ENCODE measurements at regions not wholly inside any gene's neighbourhood (a gene's known extent, or its start where the extent isn't known, plus 50 kb on each side); places are given as distances from the start of the nearest gene placed in this dataset.

- no peak for TF ChIP-seq ZNF318 (IDR thresholded peaks at IDR 0.05; ENCODE audit: borderline replicate concordance in 1 of 2, low read depth in 1 of 2)
- no peak for TF ChIP-seq JUND (IDR thresholded peaks at IDR 0.05; ENCODE audit: borderline replicate concordance, low read depth, low read length)
- no peak for TF ChIP-seq JUND (tag; IDR thresholded peaks at IDR 0.05; ENCODE audit: borderline replicate concordance, low read depth, low read length)
- no peak for TF ChIP-seq ZNF354B (CRISPR knock-in tag; IDR thresholded peaks at IDR 0.05)
- TF ChIP-seq IRF9 (tag; IDR thresholded peaks at IDR 0.05): no peak
- peak; percentile 73 for TF ChIP-seq RAD51 (IDR thresholded peaks at IDR 0.05; ENCODE audit: borderline replicate concordance, low read depth)
- no peak for TF ChIP-seq ZNF785 (CRISPR knock-in tag; IDR thresholded peaks at IDR 0.05)
- no peak for TF ChIP-seq RHOXF2B (CRISPR knock-in tag; conservative IDR thresholded peaks at IDR 0.05)
- no peak for TF ChIP-seq ZNF347 (CRISPR knock-in tag; IDR thresholded peaks at IDR 0.05; ENCODE audit: low read depth)
- TF ChIP-seq LARP7 (IDR thresholded peaks at IDR 0.05): no peak
- no peak for TF ChIP-seq DMBX1 (CRISPR knock-in tag; IDR thresholded peaks at IDR 0.05; ENCODE audit: borderline replicate concordance)
- TF ChIP-seq KLF1 (tag; IDR thresholded peaks at IDR 0.05): no peak
- TF ChIP-seq ZNF79 (CRISPR knock-in tag; IDR thresholded peaks at IDR 0.05; ENCODE audit: low read depth): no peak
- no peak for TF ChIP-seq MECOM (CRISPR knock-in tag; IDR thresholded peaks at IDR 0.05)
- TF ChIP-seq SREBF1 (IDR thresholded peaks at IDR 0.05; ENCODE audit: borderline replicate concordance, low read depth, low read length): no peak
- TF ChIP-seq ELF2 (CRISPR knock-in tag; IDR thresholded peaks at IDR 0.05): no peak
- TF ChIP-seq HLTF (IDR thresholded peaks at IDR 0.05): no peak
- TF ChIP-seq HNRNPUL1 (IDR thresholded peaks at IDR 0.05; ENCODE audit: low read length): no peak
- TF ChIP-seq SRSF7 (optimal IDR thresholded peaks at IDR 0.05; ENCODE audit: low read depth, low read length): no peak
- no peak for TF ChIP-seq ZC3H8 (IDR thresholded peaks at IDR 0.05)
- TF ChIP-seq DNMT1 (IDR thresholded peaks at IDR 0.05): no peak
- no peak for TF ChIP-seq PTBP1 (IDR thresholded peaks at IDR 0.05; ENCODE audit: low read depth, low read length)
- TF ChIP-seq BRCA1 (IDR thresholded peaks at IDR 0.05): no peak
- TF ChIP-seq BRCA1 (CRISPR knock-in tag; IDR thresholded peaks at IDR 0.05): no peak
Observed at GRCh38 chr20:22348010-22348409, 236.4 kb downstream of the FOXA2 start (continued).

Measured in K562 (cell line).